Effector CD8-positive, alpha-beta T cell (primary cell): ENCODE measurements at regions not wholly inside any gene's neighbourhood (a gene's known extent, or its start where the extent isn't known, plus 50 kb on each side); places are given as distances from the start of the nearest gene placed in this dataset.
"Not testable (repeated sequence)": the region's sequence is repeated elsewhere in the genome, so short reads cannot be mapped to it uniquely, and the experiment has no call there.

Experiments
- DNase-seq: peaks from one replicate; lab custom pipeline; 2025; lab: John Stamatoyannopoulos, UW

DNA sequence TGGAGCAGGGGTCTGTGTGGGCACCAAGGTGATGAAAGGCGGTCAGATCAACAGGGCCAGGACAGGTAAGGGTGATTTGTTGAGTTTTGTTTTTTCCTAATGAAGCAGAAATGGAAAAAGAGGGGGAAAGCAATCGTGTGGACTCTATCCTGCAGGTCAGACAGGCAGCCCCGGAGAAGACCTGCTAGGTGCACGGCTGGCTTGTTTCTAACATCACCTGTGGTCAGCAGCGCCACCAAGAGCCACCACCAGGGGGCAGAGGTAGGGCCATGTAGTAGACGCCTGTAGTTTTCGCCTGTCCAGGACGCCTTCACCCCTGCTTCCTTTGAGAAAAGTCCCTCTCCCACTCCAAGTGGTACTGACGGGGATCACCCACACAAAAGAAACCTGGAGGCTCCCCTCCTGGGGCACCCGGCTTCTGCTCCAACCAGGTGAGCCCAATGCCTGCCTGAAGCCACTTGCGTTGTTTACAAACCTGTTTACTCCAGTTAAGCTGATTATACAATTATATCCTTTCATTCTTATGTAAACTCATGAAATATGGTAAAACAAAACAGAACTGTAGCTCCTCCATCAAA, 54.2 kb upstream of the SEC14L1 start:
- peak; percentile 70 for DNase-seq

- no peak for DNase-seq
Observed at GRCh38 chr17:77087650-77088454, 52.9 kb upstream of the SEC14L1 start.

DNA sequence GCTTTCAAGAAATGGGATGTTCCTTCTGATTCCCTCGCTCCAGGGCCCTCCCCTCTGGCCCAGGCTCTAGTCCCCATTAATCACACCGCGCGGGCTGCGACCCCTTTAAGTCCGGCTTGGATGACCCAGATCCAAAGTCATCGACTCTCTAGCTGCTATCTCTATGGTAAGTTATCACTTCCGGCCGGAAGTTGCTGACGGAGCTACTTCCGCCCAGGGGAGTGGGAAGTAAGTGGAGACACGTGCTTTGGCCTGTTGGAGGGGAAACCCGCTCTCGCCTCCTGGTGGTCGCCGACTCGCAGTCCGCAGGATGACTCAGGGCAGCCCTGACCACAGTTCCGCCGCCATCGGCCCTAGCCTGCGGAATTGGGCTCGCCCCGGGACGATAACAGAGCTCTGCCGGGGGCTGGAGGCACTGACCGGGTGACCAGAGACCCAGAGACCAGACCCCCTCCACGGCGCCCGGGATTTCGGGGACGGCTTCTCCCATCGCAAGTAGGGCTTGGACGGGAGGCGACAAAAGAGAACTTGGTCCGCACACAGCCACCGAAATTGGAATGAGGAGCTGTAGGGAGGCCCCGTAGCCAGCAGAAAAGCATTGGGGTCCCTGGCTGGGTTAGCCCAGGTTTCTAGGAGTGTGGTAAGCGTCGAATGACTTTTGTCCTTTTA, 52.2 kb upstream of the SEC14L1 start:
- DNase-seq = peak; percentile 75

- DNase-seq = no peak
Observed at GRCh38 chr17:77089124-77089490, 51.7 kb upstream of the SEC14L1 start.

- not testable (repeated sequence) for DNase-seq
Observed at GRCh38 chr17:77089949-77090348, 50.8 kb upstream of the SEC14L1 start.

DNA sequence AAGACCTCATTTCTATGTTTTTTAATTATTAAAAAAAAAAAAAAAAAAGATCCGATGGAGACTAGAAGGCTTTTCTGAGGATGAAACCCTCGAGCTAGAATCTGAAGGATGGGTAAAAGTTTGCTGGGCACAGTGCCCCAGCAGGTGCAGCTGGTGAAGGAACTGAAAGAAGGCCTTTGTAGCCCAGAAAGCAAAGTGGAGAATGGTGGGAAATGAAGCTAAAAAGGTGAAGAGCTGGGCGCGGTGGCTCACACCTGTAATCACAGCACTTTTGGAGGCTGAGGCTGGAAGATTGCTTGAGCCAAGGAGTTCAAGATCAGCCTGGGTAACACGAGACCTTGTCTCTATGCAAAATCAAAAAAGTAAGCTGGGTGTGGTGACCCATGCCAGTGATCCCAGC, 50.3 kb upstream of the SEC14L1 start:
- no peak for DNase-seq
